ENCODE measurements at regions not wholly inside any gene's neighbourhood (a gene's known extent, or its start where the extent isn't known, plus 50 kb on each side); places are given as distances from the start of the nearest gene placed in this dataset.

GRCh38 chr1:45258059-45258650 lies 51.8 kb upstream of the ZSWIM5 start:
- no peak for TF ChIP-seq TAF1 (IDR thresholded peaks at IDR 0.05; ENCODE audit: borderline replicate concordance, insufficient read depth, low read length)
- no peak for TF ChIP-seq POLR2AphosphoS5 (IDR thresholded peaks at IDR 0.05; ENCODE audit: low read depth, low read length)
- TF ChIP-seq REST (IDR thresholded peaks at IDR 0.05; ENCODE audit: insufficient read depth in 1 of 2, low read depth in 2 of 2, low read length in 2 of 2), result no peak
- TF ChIP-seq SIN3A (IDR thresholded peaks at IDR 0.05; ENCODE audit: borderline replicate concordance, insufficient read depth, low read length), result no peak
- TF ChIP-seq FOXP2 (optimal IDR thresholded peaks at IDR 0.05; ENCODE audit: borderline replicate concordance, extremely low read depth, extremely low read length, insufficient read depth), result no peak

GRCh38 chr1:45259053-45259452 lies 52.6 kb upstream of the ZSWIM5 start:
- TF ChIP-seq FOXP2 (optimal IDR thresholded peaks at IDR 0.05; ENCODE audit: borderline replicate concordance, extremely low read depth, extremely low read length, insufficient read depth), result no peak
- no peak for TF ChIP-seq REST (IDR thresholded peaks at IDR 0.05; ENCODE audit: insufficient read depth in 1 of 2, low read depth in 2 of 2, low read length in 2 of 2)
- no peak for TF ChIP-seq SIN3A (IDR thresholded peaks at IDR 0.05; ENCODE audit: borderline replicate concordance, insufficient read depth, low read length)
- TF ChIP-seq POLR2AphosphoS5 (IDR thresholded peaks at IDR 0.05; ENCODE audit: low read depth, low read length), result no peak
- no peak for TF ChIP-seq TAF1 (IDR thresholded peaks at IDR 0.05; ENCODE audit: borderline replicate concordance, insufficient read depth, low read length)

GRCh38 chr1:45260244-45260643 lies 53.8 kb upstream of the ZSWIM5 start:
- TF ChIP-seq FOXP2 (optimal IDR thresholded peaks at IDR 0.05; ENCODE audit: borderline replicate concordance, extremely low read depth, extremely low read length, insufficient read depth), result no peak
- TF ChIP-seq REST (IDR thresholded peaks at IDR 0.05; ENCODE audit: insufficient read depth in 1 of 2, low read depth in 2 of 2, low read length in 2 of 2), result no peak
- TF ChIP-seq SIN3A (IDR thresholded peaks at IDR 0.05; ENCODE audit: borderline replicate concordance, insufficient read depth, low read length), result no peak
- TF ChIP-seq TAF1 (IDR thresholded peaks at IDR 0.05; ENCODE audit: borderline replicate concordance, insufficient read depth, low read length), result no peak
- no peak for TF ChIP-seq POLR2AphosphoS5 (IDR thresholded peaks at IDR 0.05; ENCODE audit: low read depth, low read length)

- TF ChIP-seq SIN3A (IDR thresholded peaks at IDR 0.05; ENCODE audit: borderline replicate concordance, insufficient read depth, low read length), result no peak
- no peak for TF ChIP-seq TAF1 (IDR thresholded peaks at IDR 0.05; ENCODE audit: borderline replicate concordance, insufficient read depth, low read length)
- no peak for TF ChIP-seq POLR2AphosphoS5 (IDR thresholded peaks at IDR 0.05; ENCODE audit: low read depth, low read length)
- TF ChIP-seq REST (IDR thresholded peaks at IDR 0.05; ENCODE audit: insufficient read depth in 1 of 2, low read depth in 2 of 2, low read length in 2 of 2), result no peak
- TF ChIP-seq FOXP2 (optimal IDR thresholded peaks at IDR 0.05; ENCODE audit: borderline replicate concordance, extremely low read depth, extremely low read length, insufficient read depth), result no peak
Measured at GRCh38 chr1:45263132-45263531, 56.7 kb upstream of the ZSWIM5 start.
